ENCODE measurements at regions not wholly inside any gene's neighbourhood (a gene's known extent, or its start where the extent isn't known, plus 50 kb on each side); places are given as distances from the start of the nearest gene placed in this dataset.

DNA sequence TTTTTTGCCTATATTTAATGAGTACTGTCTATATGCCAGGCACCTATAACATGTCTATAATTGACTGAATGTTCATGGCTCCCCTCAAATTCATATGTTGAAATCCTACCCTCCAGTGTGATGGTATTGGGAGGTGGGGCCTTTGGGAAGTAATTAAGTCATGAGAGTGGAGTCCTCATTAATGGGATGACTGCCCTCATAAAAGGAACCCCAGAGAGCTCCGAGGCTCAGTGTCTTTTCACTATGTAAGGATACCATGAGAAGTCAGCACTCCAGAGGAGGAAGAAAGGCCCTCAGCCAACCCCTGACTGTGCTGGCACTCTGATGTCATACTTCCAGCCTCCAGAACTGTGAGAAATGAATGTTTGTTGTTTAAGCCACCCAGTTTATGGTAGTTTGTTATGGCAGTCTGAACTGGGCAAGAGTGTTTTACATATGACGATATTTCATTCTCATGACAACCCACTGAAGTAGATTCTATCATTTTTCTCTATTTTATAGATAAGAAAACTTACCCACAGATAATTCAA, 61.1 kb upstream of the PCGF5 start:
- no peak overlapping the region for H3K4me2 ChIP-seq (ENCODE audit: insufficient read depth, low read length)
- H3K27ac ChIP-seq (ENCODE audit: low read length), result no peak overlapping the region
- no peaks in the 10 kb centered on the region for H3K27me3 ChIP-seq (ENCODE audit: insufficient read depth, low read length, poor library complexity)
- peaks cover 41% of the 10 kb centered on the region for H3K4me1 ChIP-seq (ENCODE audit: insufficient read depth, low read length)
- H3K36me3 ChIP-seq (ENCODE audit: insufficient read depth, low read length), result no peaks in the 10 kb centered on the region; the same call in 1 of the 2 replicates
- no peak overlapping the region for H3K9ac ChIP-seq (ENCODE audit: low read depth, low read length)
- DNase-seq (no peak), ATAC-seq (ENCODE audit: insufficient read depth, low read depth) (no peak)
- no peak for TF ChIP-seq EZH2 (IDR thresholded peaks at IDR 0.05; ENCODE audit: borderline replicate concordance, low read depth, low read length, severe bottlenecking)
- TF ChIP-seq, protein P1, sequence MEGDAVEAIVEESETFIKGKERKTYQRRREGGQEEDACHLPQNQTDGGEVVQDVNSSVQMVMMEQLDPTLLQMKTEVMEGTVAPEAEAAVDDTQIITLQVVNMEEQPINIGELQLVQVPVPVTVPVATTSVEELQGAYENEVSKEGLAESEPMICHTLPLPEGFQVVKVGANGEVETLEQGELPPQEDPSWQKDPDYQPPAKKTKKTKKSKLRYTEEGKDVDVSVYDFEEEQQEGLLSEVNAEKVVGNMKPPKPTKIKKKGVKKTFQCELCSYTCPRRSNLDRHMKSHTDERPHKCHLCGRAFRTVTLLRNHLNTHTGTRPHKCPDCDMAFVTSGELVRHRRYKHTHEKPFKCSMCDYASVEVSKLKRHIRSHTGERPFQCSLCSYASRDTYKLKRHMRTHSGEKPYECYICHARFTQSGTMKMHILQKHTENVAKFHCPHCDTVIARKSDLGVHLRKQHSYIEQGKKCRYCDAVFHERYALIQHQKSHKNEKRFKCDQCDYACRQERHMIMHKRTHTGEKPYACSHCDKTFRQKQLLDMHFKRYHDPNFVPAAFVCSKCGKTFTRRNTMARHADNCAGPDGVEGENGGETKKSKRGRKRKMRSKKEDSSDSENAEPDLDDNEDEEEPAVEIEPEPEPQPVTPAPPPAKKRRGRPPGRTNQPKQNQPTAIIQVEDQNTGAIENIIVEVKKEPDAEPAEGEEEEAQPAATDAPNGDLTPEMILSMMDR (IDR thresholded peaks at IDR 0.05; ENCODE audit: borderline replicate concordance, extremely low read depth, low read length, poor library complexity, severe bottlenecking), result no peak
- H3K4me3 ChIP-seq (ENCODE audit: low read depth in 1 of 2, low read length in 2 of 2), result no peak overlapping the region
- no peaks in the 10 kb centered on the region for H3K9me3 ChIP-seq (ENCODE audit: insufficient read depth, low read length, severe bottlenecking)
- H2AFZ ChIP-seq (ENCODE audit: low read depth, low read length), result no peak overlapping the region
- peaks cover 36% of the 10 kb centered on the region for H3K79me2 ChIP-seq (ENCODE audit: insufficient read depth, low read length)
- peaks cover 4% of the 10 kb centered on the region; the same call in 1 of the 2 replicates for H4K20me1 ChIP-seq (ENCODE audit: insufficient read depth, low read length)

DNA sequence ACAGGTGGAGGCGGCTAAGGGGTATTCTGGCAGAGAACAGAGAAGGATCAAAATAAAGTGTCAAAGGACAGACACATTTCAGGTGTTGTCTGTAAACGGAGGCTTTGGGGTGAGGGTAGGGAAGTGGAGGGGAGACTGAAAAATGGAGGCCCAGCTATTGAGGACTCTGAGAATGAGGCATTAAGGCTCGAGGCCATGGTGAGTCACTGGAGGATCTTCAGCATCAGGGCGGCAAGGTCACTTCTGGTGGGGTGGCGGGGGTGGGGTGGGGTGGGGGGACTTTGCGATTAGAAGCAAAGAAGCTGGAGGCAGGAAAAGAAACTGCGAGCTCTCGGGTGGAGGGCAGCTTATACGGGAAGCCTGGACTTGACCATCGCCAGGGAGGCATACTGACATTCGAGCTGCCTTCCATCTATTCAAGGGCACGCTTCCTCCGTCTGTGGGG, 58.4 kb upstream of the PCGF5 start:
- no peaks in the 10 kb centered on the region for H3K27me3 ChIP-seq (ENCODE audit: insufficient read depth, low read length, poor library complexity)
- peaks cover 11% of the 10 kb centered on the region; the same call in 1 of the 2 replicates for H4K20me1 ChIP-seq (ENCODE audit: insufficient read depth, low read length)
- H3K36me3 ChIP-seq (ENCODE audit: insufficient read depth, low read length), result no peaks in the 10 kb centered on the region; the same call in 1 of the 2 replicates
- H3K9ac ChIP-seq (ENCODE audit: low read depth, low read length), result peak overlapping the region; percentile 94
- H3K4me1 ChIP-seq (ENCODE audit: insufficient read depth, low read length), result peaks cover 65% of the 10 kb centered on the region
- peak overlapping the region; percentile 69 for H2AFZ ChIP-seq (ENCODE audit: low read depth, low read length)
- peak overlapping the region; percentile 52 to 71; a peak in 3 of 4 replicates for H3K4me3 ChIP-seq (ENCODE audit: low read depth in 1 of 2, low read length in 2 of 2)
- no peak for ATAC-seq (ENCODE audit: insufficient read depth, low read depth)
- peak overlapping the region; percentile 89 for H3K27ac ChIP-seq (ENCODE audit: low read length)
- H3K4me2 ChIP-seq (ENCODE audit: insufficient read depth, low read length), result peak overlapping the region; percentile 88
- peaks cover 63% of the 10 kb centered on the region for H3K79me2 ChIP-seq (ENCODE audit: insufficient read depth, low read length)
- no peak for TF ChIP-seq EZH2 (IDR thresholded peaks at IDR 0.05; ENCODE audit: borderline replicate concordance, low read depth, low read length, severe bottlenecking)
- TF ChIP-seq, protein P1 (IDR thresholded peaks at IDR 0.05; ENCODE audit: borderline replicate concordance, extremely low read depth, low read length, poor library complexity, severe bottlenecking), result no peak
- peak; percentile 27 for DNase-seq
- H3K9me3 ChIP-seq (ENCODE audit: insufficient read depth, low read length, severe bottlenecking), result no peaks in the 10 kb centered on the region

DNA sequence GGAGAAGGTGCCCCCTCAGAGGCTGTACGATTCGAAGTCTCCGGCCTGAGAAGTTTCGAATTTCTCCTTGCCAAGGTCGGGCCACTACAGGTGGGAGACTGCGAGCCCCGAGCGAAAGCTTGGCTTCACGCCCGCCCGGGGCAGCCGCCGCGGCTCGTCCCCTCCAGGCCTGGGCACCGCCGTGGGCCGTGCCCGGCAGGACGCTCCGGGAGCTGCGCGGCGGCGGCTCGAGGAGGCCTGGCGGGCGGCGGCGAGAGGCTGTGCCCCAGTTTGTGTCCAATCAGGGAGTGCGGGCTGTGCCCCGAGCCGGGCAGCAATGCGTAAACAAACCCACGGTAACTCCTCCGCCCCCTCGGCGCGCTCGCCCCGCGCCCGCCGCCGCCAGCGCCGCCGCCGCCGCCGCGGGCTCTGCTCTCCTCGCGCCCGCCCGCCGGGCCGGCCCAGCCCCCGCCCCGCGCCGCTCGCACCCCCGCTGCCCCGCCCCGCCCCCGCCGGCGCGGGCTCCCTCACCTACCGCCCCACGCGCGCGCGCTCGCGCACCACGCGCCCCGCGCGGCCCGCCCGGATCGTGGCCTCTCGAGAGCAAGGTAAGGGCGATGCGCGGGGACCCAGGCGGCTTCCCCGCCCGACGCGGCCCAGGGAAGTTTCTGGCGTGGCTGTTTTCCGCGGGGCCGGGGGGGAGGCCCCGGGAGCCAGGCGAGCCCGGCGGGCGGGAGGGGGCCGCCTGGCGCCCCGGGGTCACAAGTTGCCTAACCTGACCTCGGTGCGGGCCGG, 57.8 kb upstream of the PCGF5 start:
- Histone ChIP-seq H2AFZ (ENCODE audit: low read depth, low read length) (peak overlapping the region; percentile 69), H3K9me3 (ENCODE audit: insufficient read depth, low read length, severe bottlenecking) (no peaks in the 10 kb centered on the region), H3K27me3 (ENCODE audit: insufficient read depth, low read length, poor library complexity) (no peaks in the 10 kb centered on the region), H3K4me3 (ENCODE audit: low read depth in 1 of 2, low read length in 2 of 2) (peak overlapping the region; percentile 52 to 71; a peak in 3 of 4 replicates), H3K79me2 (ENCODE audit: insufficient read depth, low read length) (peaks cover 69% of the 10 kb centered on the region), H3K4me1 (ENCODE audit: insufficient read depth, low read length) (peaks cover 65% of the 10 kb centered on the region), H3K27ac (ENCODE audit: low read length) (peak overlapping the region; percentile 89), H3K36me3 (ENCODE audit: insufficient read depth, low read length) (no peaks in the 10 kb centered on the region; the same call in 1 of the 2 replicates), H4K20me1 (ENCODE audit: insufficient read depth, low read length) (peaks cover 12% of the 10 kb centered on the region; the same call in 1 of the 2 replicates), H3K4me2 (ENCODE audit: insufficient read depth, low read length) (peak overlapping the region; percentile 90), H3K9ac (ENCODE audit: low read depth, low read length) (peak overlapping the region; percentile 94)
- TF ChIP-seq EZH2 (IDR thresholded peaks at IDR 0.05; ENCODE audit: borderline replicate concordance, low read depth, low read length, severe bottlenecking), result no peak
- TF ChIP-seq, protein P1 (IDR thresholded peaks at IDR 0.05; ENCODE audit: borderline replicate concordance, extremely low read depth, low read length, poor library complexity, severe bottlenecking), result no peak
- peak; percentile 48 for ATAC-seq (ENCODE audit: insufficient read depth, low read depth)
- DNase-seq, result peak; percentile 72
